ENCODE measurements at regions not wholly inside any gene's neighbourhood (a gene's known extent, or its start where the extent isn't known, plus 50 kb on each side); places are given as distances from the start of the nearest gene placed in this dataset.
"Not testable (repeated sequence)": the region's sequence is repeated elsewhere in the genome, so short reads cannot be mapped to it uniquely, and the experiment has no call there.

GRCh38 chr6:79374308-79374707, 139.8 kb upstream of the HMGN3 start:
- TF ChIP-seq, protein P1, sequence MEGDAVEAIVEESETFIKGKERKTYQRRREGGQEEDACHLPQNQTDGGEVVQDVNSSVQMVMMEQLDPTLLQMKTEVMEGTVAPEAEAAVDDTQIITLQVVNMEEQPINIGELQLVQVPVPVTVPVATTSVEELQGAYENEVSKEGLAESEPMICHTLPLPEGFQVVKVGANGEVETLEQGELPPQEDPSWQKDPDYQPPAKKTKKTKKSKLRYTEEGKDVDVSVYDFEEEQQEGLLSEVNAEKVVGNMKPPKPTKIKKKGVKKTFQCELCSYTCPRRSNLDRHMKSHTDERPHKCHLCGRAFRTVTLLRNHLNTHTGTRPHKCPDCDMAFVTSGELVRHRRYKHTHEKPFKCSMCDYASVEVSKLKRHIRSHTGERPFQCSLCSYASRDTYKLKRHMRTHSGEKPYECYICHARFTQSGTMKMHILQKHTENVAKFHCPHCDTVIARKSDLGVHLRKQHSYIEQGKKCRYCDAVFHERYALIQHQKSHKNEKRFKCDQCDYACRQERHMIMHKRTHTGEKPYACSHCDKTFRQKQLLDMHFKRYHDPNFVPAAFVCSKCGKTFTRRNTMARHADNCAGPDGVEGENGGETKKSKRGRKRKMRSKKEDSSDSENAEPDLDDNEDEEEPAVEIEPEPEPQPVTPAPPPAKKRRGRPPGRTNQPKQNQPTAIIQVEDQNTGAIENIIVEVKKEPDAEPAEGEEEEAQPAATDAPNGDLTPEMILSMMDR (IDR thresholded peaks at IDR 0.05; ENCODE audit: control insufficient read depth, insufficient read depth, low read depth, low read length, missing control alignments) = no peak

DNA sequence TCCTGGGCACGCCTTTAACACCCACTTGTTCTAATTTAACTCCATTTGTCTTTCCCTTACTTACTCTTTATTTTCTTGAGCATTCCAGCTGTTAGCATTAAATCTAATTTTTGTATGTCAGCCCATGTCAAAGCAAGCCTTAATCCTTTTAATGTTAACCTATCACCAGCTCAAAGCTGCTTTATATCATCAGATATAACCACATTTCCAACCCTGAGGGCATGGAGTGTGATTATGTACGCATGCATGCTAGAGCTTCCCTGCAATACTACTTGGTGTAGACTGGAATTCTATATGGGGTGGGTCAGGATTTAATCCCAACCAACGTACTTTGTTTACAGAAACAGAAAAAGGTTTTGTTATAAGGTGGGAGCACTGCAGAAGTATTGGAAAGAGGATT, 139.4 kb upstream of the HMGN3 start:
- DNase-seq (ENCODE audit: low read depth) = no peak
- no peak overlapping the region for H3K4me3 ChIP-seq (ENCODE audit: control insufficient read depth, low read depth, low read length)
- TF ChIP-seq, protein P1 (IDR thresholded peaks at IDR 0.05; ENCODE audit: control insufficient read depth, insufficient read depth, low read depth, low read length, missing control alignments) = no peak

More at GRCh38 chr6:79374308-79374707, 139.8 kb upstream of the HMGN3 start:
- no peak overlapping the region for H3K4me3 ChIP-seq (ENCODE audit: control insufficient read depth, low read depth, low read length)
- no peak for DNase-seq (ENCODE audit: low read depth)

DNA sequence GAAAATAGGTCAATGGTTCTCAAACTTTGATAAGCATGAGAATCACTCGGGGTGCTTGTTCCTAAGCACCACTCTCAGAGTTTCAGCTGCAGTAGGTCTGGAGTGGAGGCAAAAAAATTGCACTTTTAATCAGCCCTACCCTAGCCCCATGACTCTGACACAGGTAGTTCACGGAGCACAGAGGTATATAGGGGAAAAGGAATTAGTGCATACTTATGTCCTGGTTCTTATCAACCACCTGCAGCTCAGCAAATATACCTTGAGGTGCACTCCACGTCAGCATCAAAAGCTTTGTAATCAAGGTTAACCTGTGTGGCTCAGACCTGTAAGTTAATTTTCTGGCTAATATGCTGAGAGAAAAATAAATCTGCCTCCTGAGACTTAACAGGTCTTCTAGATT, 138.8 kb upstream of the HMGN3 start:
- no peak overlapping the region for H3K4me3 ChIP-seq (ENCODE audit: control insufficient read depth, low read depth, low read length)
- DNase-seq (ENCODE audit: low read depth) = no peak
- TF ChIP-seq, protein P1 (IDR thresholded peaks at IDR 0.05; ENCODE audit: control insufficient read depth, insufficient read depth, low read depth, low read length, missing control alignments) = no peak

GRCh38 chr6:79372757-79373156, 138.3 kb upstream of the HMGN3 start:
- TF ChIP-seq, protein P1 (IDR thresholded peaks at IDR 0.05; ENCODE audit: control insufficient read depth, insufficient read depth, low read depth, low read length, missing control alignments) = no peak
- DNase-seq (ENCODE audit: low read depth) = no peak
- no peak overlapping the region for H3K4me3 ChIP-seq (ENCODE audit: control insufficient read depth, low read depth, low read length)

GRCh38 chr6:79369026-79369425, 134.5 kb upstream of the HMGN3 start:
- TF ChIP-seq, protein P1 (IDR thresholded peaks at IDR 0.05; ENCODE audit: control insufficient read depth, insufficient read depth, low read depth, low read length, missing control alignments) = no peak
- H3K4me3 ChIP-seq (ENCODE audit: control insufficient read depth, low read depth, low read length) = no peak overlapping the region
- DNase-seq (ENCODE audit: low read depth) = no peak

DNA sequence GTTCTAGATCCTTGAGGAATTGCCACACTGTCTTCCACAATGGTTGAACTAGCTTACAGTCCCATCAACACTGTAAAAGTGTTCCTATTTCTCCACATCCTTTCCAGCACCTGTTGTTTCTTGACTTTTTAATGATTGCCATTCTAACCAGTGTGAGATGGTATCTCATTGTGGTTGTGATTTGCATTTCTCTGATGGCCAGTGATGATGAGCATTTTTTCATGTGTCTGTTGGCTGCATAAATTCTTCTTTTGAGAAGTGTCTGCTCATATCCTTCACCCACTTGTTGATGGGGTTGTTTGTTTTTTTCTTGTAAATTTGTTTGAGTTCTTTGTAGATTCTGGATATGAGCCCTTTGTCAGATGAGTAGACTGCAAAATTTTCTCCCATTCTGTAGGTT, 129.0 kb upstream of the HMGN3 start:
- DNase-seq (ENCODE audit: low read depth); H3K4me3 ChIP-seq (ENCODE audit: control insufficient read depth, low read depth, low read length): not testable (repeated sequence)

GRCh38 chr6:79361074-79361473, 126.6 kb upstream of the HMGN3 start:
- not testable (repeated sequence) for H3K4me3 ChIP-seq (ENCODE audit: control insufficient read depth, low read depth, low read length); DNase-seq (ENCODE audit: low read depth)

DNA sequence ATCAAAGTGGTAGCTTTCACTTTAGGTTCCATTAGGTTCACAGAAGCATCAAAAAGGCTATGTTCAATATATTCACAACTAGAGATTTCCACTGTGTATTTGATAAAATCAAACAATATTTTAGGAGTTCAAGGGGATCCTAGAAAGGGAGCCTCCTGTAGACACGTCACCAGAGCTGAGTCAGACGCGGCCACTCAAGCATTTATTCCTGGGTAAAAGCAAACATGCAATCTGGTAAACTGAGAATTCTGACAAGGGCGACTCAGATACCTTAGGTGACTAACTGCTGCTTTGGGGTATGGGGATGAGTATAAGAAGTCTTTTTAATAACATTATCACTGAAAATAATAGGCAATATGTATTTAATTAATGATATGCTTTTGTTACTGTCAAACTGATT, 118.7 kb upstream of the HMGN3 start:
- no peak for DNase-seq (ENCODE audit: low read depth)
- TF ChIP-seq, protein P1 (IDR thresholded peaks at IDR 0.05; ENCODE audit: control insufficient read depth, insufficient read depth, low read depth, low read length, missing control alignments) = no peak
- no peak overlapping the region for H3K4me3 ChIP-seq (ENCODE audit: control insufficient read depth, low read depth, low read length)

Measured in AG09309 (cell line).